K562 (cell line): ENCODE measurements at regions not wholly inside any gene's neighbourhood (a gene's known extent, or its start where the extent isn't known, plus 50 kb on each side); places are given as distances from the start of the nearest gene placed in this dataset.

Source experiments
- DNMT1 ChIP-seq: fragments of 450-650 bp; IDR thresholded peaks from 2 replicates; pipeline ENCODE4 v1.6.1; 2016; ENCODE audit warnings: antibody characterized with exemption, mild to moderate bottlenecking
- EZH2 ChIP-seq: IDR thresholded peaks from 2 replicates; pipeline ENCODE4 v1.6.1; 2012; ENCODE audit warnings: low read depth, mild to moderate bottlenecking, inconsistent platforms, low read length, borderline replicate concordance
- IRF1 ChIP-seq: sonication (generic); formaldehyde crosslinking; IDR thresholded peaks from 2 replicates; pipeline ENCODE4 v1.8.0; 2022; ENCODE audit warnings: missing genetic modification reagents, mild to moderate bottlenecking, borderline replicate concordance
- NCOA2 ChIP-seq, 2 experiments: fragments of 450-650 bp; IDR thresholded peaks; 2 replicates each; pipeline ENCODE4 v1.6.1; 2018; ENCODE audit warnings: mild to moderate bottlenecking in 2 of 2, moderate library complexity in 1 of 2; ENCODE audit not compliant: partially characterized antibody in 2 of 2
- NFXL1 ChIP-seq: fragments of 450-650 bp; formaldehyde crosslinking; IDR thresholded peaks from 2 replicates; pipeline ENCODE4 v1.4.0; 2021; ENCODE audit warnings: mild to moderate bottlenecking
- NONO ChIP-seq, 2 experiments: fragments of 200-400 bp in 1 of 2; fragments of 450-650 bp in 1 of 2; formaldehyde crosslinking in 1 of 2; IDR thresholded peaks; 2 replicates each; pipeline ENCODE4 v1.6.1; 2017; ENCODE audit warnings: low read depth in 2 of 2, mild to moderate bottlenecking in 2 of 2, moderate library complexity in 2 of 2, low read length in 1 of 2
- PCBP1 ChIP-seq: fragments of 200-400 bp; formaldehyde crosslinking; IDR thresholded peaks from 2 replicates; pipeline ENCODE4 v1.6.1; 2018; ENCODE audit warnings: mild to moderate bottlenecking, low read depth, low read length; ENCODE audit not compliant: poor library complexity, severe bottlenecking
- PHB ChIP-seq: fragments of 250-450 bp; sonication (Bioruptor Pico); IDR thresholded peaks from 2 replicates; pipeline ENCODE4 v1.5.0; 2021
- POLR3A ChIP-seq: IDR thresholded peaks from 2 replicates; pipeline ENCODE4 v1.6.1; 2011; ENCODE audit warnings: borderline replicate concordance, mild to moderate bottlenecking, moderate library complexity; ENCODE audit not compliant: insufficient read length, insufficient read depth; ENCODE audit errors: extremely low read depth
- RB1 ChIP-seq: fragments of 450-650 bp; IDR thresholded peaks from 2 replicates; pipeline ENCODE4 v1.6.1; 2017; ENCODE audit warnings: low read depth, mild to moderate bottlenecking
- RBM39 ChIP-seq: fragments of 200-400 bp; formaldehyde crosslinking; optimal IDR thresholded peaks from 2 replicates; pipeline ENCODE3; 2018; ENCODE audit warnings: low read depth, low read length
- SP1 ChIP-seq: sonication (generic); formaldehyde crosslinking; IDR thresholded peaks from 2 replicates; pipeline ENCODE4 v1.8.1; 2022; ENCODE audit warnings: mild to moderate bottlenecking, missing genetic modification reagents
- SREBF2 ChIP-seq: sonication (generic); formaldehyde crosslinking; IDR thresholded peaks from 2 replicates; pipeline ENCODE4 v1.4.0; 2020; ENCODE audit warnings: mild to moderate bottlenecking, missing genetic modification reagents
- SRSF3 ChIP-seq: fragments of 200-400 bp; formaldehyde crosslinking; IDR thresholded peaks from 2 replicates; pipeline ENCODE4 v1.6.1; 2016; ENCODE audit warnings: mild to moderate bottlenecking, low read length, moderate library complexity; ENCODE audit not compliant: insufficient read depth
- ZBTB40 ChIP-seq, 2 experiments: fragments of 450-650 bp in 1 of 2; sonication (generic) in 1 of 2; formaldehyde crosslinking in 1 of 2; IDR thresholded peaks; 2 replicates each; pipeline versions ENCODE4 v1.7.1 to v1.9.0; 2016 to 2022; ENCODE audit warnings: inconsistent platforms in 1 of 2, mild to moderate bottlenecking in 1 of 2, missing genetic modification reagents in 1 of 2
- ZNF324 ChIP-seq: fragments of 250-450 bp; sonication (Bioruptor Pico); IDR thresholded peaks from 2 replicates; pipeline ENCODE4 v1.4.0; 2020; ENCODE audit warnings: mild to moderate bottlenecking
- ZNF398 ChIP-seq: fragments of 250-450 bp; sonication (Bioruptor Pico); IDR thresholded peaks from 2 replicates; pipeline ENCODE4 v1.8.0; 2021; ENCODE audit warnings: moderate library complexity, mild to moderate bottlenecking, inconsistent platforms

- TF ChIP-seq EZH2 (no peak), SP1 (CRISPR knock-in tag) (no peak), PCBP1 (no peak), ZNF324 (CRISPR knock-in tag) (no peak), ZNF398 (CRISPR knock-in tag) (no peak), NONO (IDR thresholded peaks at IDR 0.05; ENCODE audit: low read depth in 2 of 2, low read length in 1 of 2) (no peak), NFXL1 (CRISPR knock-in tag) (no peak), SRSF3 (no peak), NCOA2 (IDR thresholded peaks at IDR 0.05; ENCODE audit: partially characterized antibody in 2 of 2) (peak in 1 of 2 experiments; percentile 43), IRF1 (CRISPR knock-in tag) (no peak), DNMT1 (no peak), POLR3A (no peak), RBM39 (no peak), SREBF2 (CRISPR knock-in tag) (no peak), RB1 (no peak), PHB (no peak), ZBTB40 (IDR thresholded peaks at IDR 0.05) (peak; percentile 43), ZBTB40 (CRISPR knock-in tag; IDR thresholded peaks at IDR 0.05) (no peak)
These were observed 59.6 kb upstream of the TRIM24 start (continued) for GRCh38 chr7:138400400-138400886.
